HG03039 (cell line): ENCODE measurements at regions not wholly inside any gene's neighbourhood (a gene's known extent, or its start where the extent isn't known, plus 50 kb on each side); places are given as distances from the start of the nearest gene placed in this dataset.
"Not testable (repeated sequence)": the region's sequence is repeated elsewhere in the genome, so short reads cannot be mapped to it uniquely, and the experiment has no call there.

Experiments used
- ATAC-seq: cut with Tn5 transposase; IDR thresholded peaks from one replicate; pipeline ENCODE4 v1.9.1; 2021; ENCODE audit warnings: mild to moderate bottlenecking, moderate library complexity; ENCODE audit not compliant: unreplicated experiment

- ATAC-seq: no peak
These were observed 120.8 kb upstream of the LGSN start for GRCh38 chr6:63440594-63440993.

- ATAC-seq: no peak
These were observed 121.6 kb upstream of the LGSN start for GRCh38 chr6:63441266-63441956.

GRCh38 chr6:63442870-63443269 lies 123.1 kb upstream of the LGSN start:
- no peak for ATAC-seq

- ATAC-seq: no peak
These were observed 125.0 kb upstream of the LGSN start for GRCh38 chr6:63444768-63445167.

- ATAC-seq: no peak
These were observed 125.9 kb upstream of the LOC128125822 start for GRCh38 chr6:63446405-63446804.

- no peak for ATAC-seq
These were observed 125.1 kb upstream of the LOC128125822 start for GRCh38 chr6:63447134-63447533.

- no peak for ATAC-seq
These were observed 124.1 kb upstream of the LOC128125822 start for GRCh38 chr6:63448229-63448628.

GRCh38 chr6:63449714-63450113 lies 122.6 kb upstream of the LOC128125822 start:
- ATAC-seq: no peak

- no peak for ATAC-seq
These were observed 121.0 kb upstream of the LOC128125822 start for GRCh38 chr6:63451238-63451637.

- no peak for ATAC-seq
These were observed 120.2 kb upstream of the LOC128125822 start for GRCh38 chr6:63452125-63452524.

GRCh38 chr6:63456734-63457133 lies 115.5 kb upstream of the LOC128125822 start:
- ATAC-seq: no peak

- ATAC-seq: no peak
These were observed 113.7 kb upstream of the LOC128125822 start for GRCh38 chr6:63458480-63459115.

GRCh38 chr6:63459814-63460213 lies 112.5 kb upstream of the LOC128125822 start:
- ATAC-seq: no peak

- no peak for ATAC-seq
These were observed 111.3 kb upstream of the LOC128125822 start for GRCh38 chr6:63460971-63461370.

- ATAC-seq: no peak
These were observed 108.2 kb upstream of the LOC128125822 start for GRCh38 chr6:63464060-63464459.

GRCh38 chr6:63465750-63466149 lies 106.5 kb upstream of the LOC128125822 start:
- ATAC-seq: no peak

GRCh38 chr6:63466242-63466733 lies 106.0 kb upstream of the LOC128125822 start:
- ATAC-seq: no peak

- ATAC-seq: no peak
These were observed 104.9 kb upstream of the LOC128125822 start for GRCh38 chr6:63467247-63467954.

GRCh38 chr6:63471145-63471544 lies 101.1 kb upstream of the LOC128125822 start:
- not testable (repeated sequence) for ATAC-seq

- no peak for ATAC-seq
These were observed 100.6 kb upstream of the LOC128125822 start for GRCh38 chr6:63471654-63472053.

- ATAC-seq: no peak
These were observed 96.6 kb upstream of the LOC128125822 start for GRCh38 chr6:63475707-63476106.

GRCh38 chr6:63476302-63476701 lies 96.0 kb upstream of the LOC128125822 start:
- no peak for ATAC-seq
